ENCODE measurements at regions not wholly inside any gene's neighbourhood (a gene's known extent, or its start where the extent isn't known, plus 50 kb on each side); places are given as distances from the start of the nearest gene placed in this dataset.
"Not testable (repeated sequence)": the region's sequence is repeated elsewhere in the genome, so short reads cannot be mapped to it uniquely, and the experiment has no call there.

GRCh38 chr6:130610303-130610702, 216.9 kb upstream of the SMLR1 start:
- DNase-seq (ENCODE audit: low read depth): no peak

- DNase-seq (ENCODE audit: low read depth): no peak
These were observed 215.8 kb upstream of the SMLR1 start for GRCh38 chr6:130611366-130611765.

GRCh38 chr6:130613176-130613575, 214.0 kb upstream of the SMLR1 start:
- DNase-seq (ENCODE audit: low read depth): no peak

- DNase-seq (ENCODE audit: low read depth): no peak
These were observed 211.4 kb upstream of the SMLR1 start for GRCh38 chr6:130615816-130616215.

- no peak for DNase-seq (ENCODE audit: low read depth)
These were observed 209.5 kb upstream of the SMLR1 start for GRCh38 chr6:130617658-130618057.

GRCh38 chr6:130618806-130619205, 208.4 kb upstream of the SMLR1 start:
- DNase-seq (ENCODE audit: low read depth): not testable (repeated sequence)

GRCh38 chr6:130620338-130620781, 206.8 kb upstream of the SMLR1 start:
- DNase-seq (ENCODE audit: low read depth): no peak

GRCh38 chr6:130622142-130622541, 205.1 kb upstream of the SMLR1 start:
- no peak for DNase-seq (ENCODE audit: low read depth)

- no peak for DNase-seq (ENCODE audit: low read depth)
These were observed 203.2 kb upstream of the SMLR1 start for GRCh38 chr6:130624046-130624445.

- DNase-seq (ENCODE audit: low read depth): no peak
These were observed 201.2 kb upstream of the SMLR1 start for GRCh38 chr6:130625825-130626527.

GRCh38 chr6:130628862-130629261, 198.3 kb upstream of the SMLR1 start:
- no peak for DNase-seq (ENCODE audit: low read depth)

- DNase-seq (ENCODE audit: low read depth): no peak
These were observed 197.6 kb upstream of the SMLR1 start for GRCh38 chr6:130629640-130630039.

GRCh38 chr6:130632277-130632676, 194.9 kb upstream of the SMLR1 start:
- no peak for DNase-seq (ENCODE audit: low read depth)

GRCh38 chr6:130632897-130633296, 194.3 kb upstream of the SMLR1 start:
- no peak for DNase-seq (ENCODE audit: low read depth)

GRCh38 chr6:130643361-130643760, 183.8 kb upstream of the SMLR1 start:
- no peak for DNase-seq (ENCODE audit: low read depth)

GRCh38 chr6:130644175-130644574, 183.0 kb upstream of the SMLR1 start:
- no peak for DNase-seq (ENCODE audit: low read depth)

- not testable (repeated sequence) for DNase-seq (ENCODE audit: low read depth)
These were observed 182.4 kb upstream of the SMLR1 start for GRCh38 chr6:130644769-130645168.

GRCh38 chr6:130647246-130647645, 180.0 kb upstream of the SMLR1 start:
- no peak for DNase-seq (ENCODE audit: low read depth)

- no peak for DNase-seq (ENCODE audit: low read depth)
These were observed 171.6 kb upstream of the SMLR1 start for GRCh38 chr6:130655586-130655985.

GRCh38 chr6:130661077-130661476, 166.1 kb upstream of the SMLR1 start:
- no peak for DNase-seq (ENCODE audit: low read depth)

GRCh38 chr6:130666786-130667185, 160.4 kb upstream of the SMLR1 start:
- peak; percentile 88 for DNase-seq (ENCODE audit: low read depth)

GRCh38 chr6:130670142-130670541, 157.1 kb upstream of the SMLR1 start:
- DNase-seq (ENCODE audit: low read depth): no peak

GRCh38 chr6:130671119-130671518, 156.1 kb upstream of the SMLR1 start:
- no peak for DNase-seq (ENCODE audit: low read depth)

GRCh38 chr6:130671577-130671976, 155.6 kb upstream of the SMLR1 start:
- DNase-seq (ENCODE audit: low read depth): no peak

Measured in CMK (cell line).